ENCODE measurements at regions not wholly inside any gene's neighbourhood (a gene's known extent, or its start where the extent isn't known, plus 50 kb on each side); places are given as distances from the start of the nearest gene placed in this dataset.
A peak's percentile ranks its signal among the peaks of the same experiment; 100 is the strongest.

GRCh38 chr7:25830215-25830614 is 321.8 kb upstream of the NFE2L3 start:
- 78 to 82% (median 81%) methylated on average over 3 of the region's 3 CpGs for WGBS, 3 donors
- no peaks in the 10 kb centered on the region for H3K9me3 ChIP-seq
- H3K27me3 ChIP-seq = no peaks in the 10 kb centered on the region
- no peak for TF ChIP-seq CTCF (IDR thresholded peaks at IDR 0.05)
- no peak for TF ChIP-seq EP300 (IDR thresholded peaks at IDR 0.05)
- no peak for TF ChIP-seq POLR2A (IDR thresholded peaks at IDR 0.05)
- H3K4me1 ChIP-seq (ENCODE audit: insufficient read depth) = peaks cover 20% of the 10 kb centered on the region
- no peak overlapping the region for H3K27ac ChIP-seq
- intact Hi-C loops (cut with DNase I) = no loop called here
- DNase-seq = no peak
- H3K36me3 ChIP-seq = no peaks in the 10 kb centered on the region
- no peak overlapping the region for H3K4me3 ChIP-seq

- intact Hi-C loops (cut with DNase I) = no loop called here
- WGBS, 3 donors = 40 to 64% (median 48%) methylated on average over 6 of the region's 6 CpGs
- H3K4me1 ChIP-seq (ENCODE audit: insufficient read depth) = peaks cover 20% of the 10 kb centered on the region
- H3K4me3 ChIP-seq = no peak overlapping the region
- TF ChIP-seq POLR2A (IDR thresholded peaks at IDR 0.05) (no peak), CTCF (IDR thresholded peaks at IDR 0.05) (no peak), EP300 (IDR thresholded peaks at IDR 0.05) (no peak)
- DNase-seq = no peak
- no peaks in the 10 kb centered on the region for H3K36me3 ChIP-seq
- H3K9me3 ChIP-seq = no peaks in the 10 kb centered on the region
- peak overlapping the region in 1 of 2 donors; percentile 28 for H3K27ac ChIP-seq
- no peaks in the 10 kb centered on the region for H3K27me3 ChIP-seq
These were observed 320.8 kb upstream of the NFE2L3 start for GRCh38 chr7:25831062-25831691.

GRCh38 chr7:25831831-25832411 is 320.1 kb upstream of the NFE2L3 start:
- H3K4me3 ChIP-seq = no peak overlapping the region
- peak overlapping the region in 1 of 2 donors; percentile 28 for H3K27ac ChIP-seq
- H3K9me3 ChIP-seq = no peaks in the 10 kb centered on the region
- peaks cover 20% of the 10 kb centered on the region for H3K4me1 ChIP-seq (ENCODE audit: insufficient read depth)
- DNase-seq = no peak
- 17 to 42% (median 25%) methylated on average over 8 of the region's 8 CpGs for WGBS, 3 donors
- intact Hi-C loops (cut with DNase I) = no loop called here
- H3K27me3 ChIP-seq = no peaks in the 10 kb centered on the region
- no peaks in the 10 kb centered on the region for H3K36me3 ChIP-seq
- TF ChIP-seq POLR2A (IDR thresholded peaks at IDR 0.05) (no peak), CTCF (IDR thresholded peaks at IDR 0.05) (no peak), EP300 (IDR thresholded peaks at IDR 0.05) (no peak)

GRCh38 chr7:25832456-25832855 is 319.5 kb upstream of the NFE2L3 start:
- Histone ChIP-seq H3K4me3 (no peak overlapping the region), H3K4me1 (ENCODE audit: insufficient read depth) (peaks cover 20% of the 10 kb centered on the region), H3K36me3 (no peaks in the 10 kb centered on the region), H3K9me3 (no peaks in the 10 kb centered on the region), H3K27ac (peak overlapping the region in 1 of 2 donors; percentile 28), H3K27me3 (no peaks in the 10 kb centered on the region)
- intact Hi-C loops (cut with DNase I) = no loop called here
- no peak for DNase-seq
- TF ChIP-seq EP300 (IDR thresholded peaks at IDR 0.05) (no peak), POLR2A (IDR thresholded peaks at IDR 0.05) (no peak)
- WGBS, 3 donors = 32 to 46% (median 45%) methylated on average over 7 of the region's 7 CpGs

- intact Hi-C loops (cut with DNase I) = no loop called here
- TF ChIP-seq POLR2A (IDR thresholded peaks at IDR 0.05) = no peak
- TF ChIP-seq CTCF (IDR thresholded peaks at IDR 0.05) = no peak
- TF ChIP-seq EP300 (IDR thresholded peaks at IDR 0.05) = no peak
- 60 to 75% (median 71%) methylated on average over 2 of the region's 2 CpGs for WGBS, 3 donors
- DNase-seq = peak in 1 of 5 donors; percentile 38
- H3K27ac ChIP-seq = no peak overlapping the region
- H3K27me3 ChIP-seq = no peaks in the 10 kb centered on the region
- H3K36me3 ChIP-seq = no peaks in the 10 kb centered on the region
- H3K4me3 ChIP-seq = no peak overlapping the region
- peaks cover 20% of the 10 kb centered on the region for H3K4me1 ChIP-seq (ENCODE audit: insufficient read depth)
- H3K9me3 ChIP-seq = no peaks in the 10 kb centered on the region
These were observed 319.1 kb upstream of the NFE2L3 start for GRCh38 chr7:25832929-25833328.
